Activated CD8-positive, alpha-beta T cell treated with anti-CD3 and anti-CD28 coated beads, Interleukin-2, amount 10 ng/mL, durations not matched to agents 7 days and 5 days (primary cell): ENCODE measurements at regions not wholly inside any gene's neighbourhood (a gene's known extent, or its start where the extent isn't known, plus 50 kb on each side); places are given as distances from the start of the nearest gene placed in this dataset.

Source experiments
- ATAC-seq: fragments of 150-1000 bp; cut with Tn5 transposase; one replicate; pipeline ENCODE4 v1.10.0; 2021; ENCODE audit warnings: moderate library complexity
- CTCF ChIA-PET: fragments of 350-600 bp; sonication (Branson Sonifier 250); formaldehyde crosslinking; loops from one replicate; lab custom pipeline; 2021; ENCODE audit warnings: antibody characterized with exemption; lab: Charles Lee
- POLR2A ChIA-PET: fragments of 350-600 bp; sonication (Branson Sonifier 250); formaldehyde crosslinking; loops from one replicate; lab custom pipeline; 2021; ENCODE audit warnings: antibody characterized with exemption; lab: Charles Lee
- DNase-seq: peaks from one replicate; pipeline ENCODE4 v3.0.0-alpha.2; 2020
- H3K27ac Mint-ChIP-seq: one replicate; pipeline ENCODE4 v1.8.0; 2021; ENCODE audit warnings: mild to moderate bottlenecking, mixed read lengths
- H3K27me3 Mint-ChIP-seq: one replicate; pipeline ENCODE4 v1.8.0; 2021; ENCODE audit warnings: low read depth, mixed read lengths
- H3K36me3 Mint-ChIP-seq: one replicate; pipeline ENCODE4 v1.8.0; 2021; ENCODE audit warnings: low read depth, mixed read lengths
- H3K4me1 Mint-ChIP-seq: one replicate; pipeline ENCODE4 v1.8.0; 2021; ENCODE audit warnings: low read depth, mixed read lengths
- H3K4me3 Mint-ChIP-seq: one replicate; pipeline ENCODE4 v1.8.0; 2021; ENCODE audit warnings: mild to moderate bottlenecking, mixed read lengths
- H3K9me3 Mint-ChIP-seq: one replicate; pipeline ENCODE4 v1.8.0; 2022; ENCODE audit warnings: mixed read lengths; ENCODE audit not compliant: insufficient read depth

- Mint-ChIP-seq H3K27me3 (no peaks in the 10 kb centered on the region), H3K4me1 (no peaks in the 10 kb centered on the region), H3K4me3 (no peak overlapping the region), H3K27ac (no peak overlapping the region), H3K9me3 (peaks cover 22% of the 10 kb centered on the region), H3K36me3 (no peaks in the 10 kb centered on the region)
- DNase-seq (no peak), ATAC-seq (no peak)
- ChIA-PET POLR2A (no interaction called here), CTCF (no interaction called here)
Measured at GRCh38 chr16:63629272-63629671, 1492.6 kb downstream of the CDH11 start.

- no peaks in the 10 kb centered on the region for H3K27me3 Mint-ChIP-seq
- no peak for ATAC-seq
- H3K9me3 Mint-ChIP-seq: peaks cover 22% of the 10 kb centered on the region
- H3K4me3 Mint-ChIP-seq: no peak overlapping the region
- ChIA-PET CTCF (no interaction called here), POLR2A (no interaction called here)
- no peak overlapping the region for H3K27ac Mint-ChIP-seq
- DNase-seq: no peak
- no peaks in the 10 kb centered on the region for H3K36me3 Mint-ChIP-seq
- no peaks in the 10 kb centered on the region for H3K4me1 Mint-ChIP-seq
Measured at GRCh38 chr16:63628812-63629211, 1493.1 kb downstream of the CDH11 start.

- ChIA-PET POLR2A (no interaction called here), CTCF (no interaction called here)
- Mint-ChIP-seq H3K36me3 (no peaks in the 10 kb centered on the region), H3K27me3 (no peaks in the 10 kb centered on the region), H3K4me1 (no peaks in the 10 kb centered on the region), H3K9me3 (peaks cover 14% of the 10 kb centered on the region), H3K27ac (no peak overlapping the region), H3K4me3 (no peak overlapping the region)
- ATAC-seq (no peak), DNase-seq (no peak)
Measured at GRCh38 chr16:63625126-63625525, 1496.7 kb downstream of the CDH11 start.

GRCh38 chr16:63623551-63624039 lies 1498.3 kb downstream of the CDH11 start:
- Mint-ChIP-seq H3K27me3 (no peaks in the 10 kb centered on the region), H3K4me3 (no peak overlapping the region), H3K4me1 (no peaks in the 10 kb centered on the region), H3K36me3 (no peaks in the 10 kb centered on the region), H3K9me3 (peaks cover 17% of the 10 kb centered on the region), H3K27ac (no peak overlapping the region)
- CTCF ChIA-PET: no interaction called here
- ATAC-seq: no peak
- POLR2A ChIA-PET: no interaction called here
- no peak for DNase-seq

GRCh38 chr16:63618896-63619485 lies 1502.9 kb downstream of the CDH11 start:
- DNase-seq: no peak
- no peak overlapping the region for H3K27ac Mint-ChIP-seq
- ChIA-PET POLR2A (no interaction called here), CTCF (no interaction called here)
- no peak overlapping the region for H3K4me3 Mint-ChIP-seq
- no peak for ATAC-seq
- H3K9me3 Mint-ChIP-seq: peaks cover 17% of the 10 kb centered on the region
- no peaks in the 10 kb centered on the region for H3K36me3 Mint-ChIP-seq
- no peaks in the 10 kb centered on the region for H3K4me1 Mint-ChIP-seq
- H3K27me3 Mint-ChIP-seq: no peaks in the 10 kb centered on the region

GRCh38 chr16:63617990-63618763 lies 1503.7 kb downstream of the CDH11 start:
- Mint-ChIP-seq H3K27ac (no peak overlapping the region), H3K27me3 (no peaks in the 10 kb centered on the region), H3K9me3 (peaks cover 25% of the 10 kb centered on the region), H3K4me1 (no peaks in the 10 kb centered on the region), H3K36me3 (no peaks in the 10 kb centered on the region), H3K4me3 (no peak overlapping the region)
- ATAC-seq: no peak
- DNase-seq: no peak
- ChIA-PET CTCF (no interaction called here), POLR2A (no interaction called here)

- ChIA-PET CTCF (no interaction called here), POLR2A (no interaction called here)
- Mint-ChIP-seq H3K4me1 (no peaks in the 10 kb centered on the region), H3K4me3 (no peak overlapping the region), H3K27me3 (no peaks in the 10 kb centered on the region), H3K9me3 (peaks cover 29% of the 10 kb centered on the region), H3K36me3 (no peaks in the 10 kb centered on the region), H3K27ac (no peak overlapping the region)
- DNase-seq (no peak), ATAC-seq (no peak)
Measured at GRCh38 chr16:63617047-63617989, 1504.5 kb downstream of the CDH11 start.

GRCh38 chr16:63614429-63614828 lies 1507.4 kb downstream of the CDH11 start:
- CTCF ChIA-PET: no interaction called here
- H3K9me3 Mint-ChIP-seq: peaks cover 30% of the 10 kb centered on the region

GRCh38 chr16:63613701-63614100 lies 1508.2 kb downstream of the CDH11 start:
- CTCF ChIA-PET: no interaction called here
- Mint-ChIP-seq H3K9me3 (peaks cover 27% of the 10 kb centered on the region), H3K27ac (no peak overlapping the region), H3K4me1 (no peaks in the 10 kb centered on the region), H3K36me3 (no peaks in the 10 kb centered on the region), H3K4me3 (no peak overlapping the region), H3K27me3 (no peaks in the 10 kb centered on the region)
- ATAC-seq: no peak
- POLR2A ChIA-PET: no interaction called here
- DNase-seq: no peak

More at GRCh38 chr16:63614429-63614828, 1507.4 kb downstream of the CDH11 start:
- no peaks in the 10 kb centered on the region for H3K4me1 Mint-ChIP-seq
- DNase-seq (no peak), ATAC-seq (no peak)
- POLR2A ChIA-PET: no interaction called here
- no peaks in the 10 kb centered on the region for H3K27me3 Mint-ChIP-seq
- H3K27ac Mint-ChIP-seq: no peak overlapping the region
- no peak overlapping the region for H3K4me3 Mint-ChIP-seq
- H3K36me3 Mint-ChIP-seq: no peaks in the 10 kb centered on the region

- no peak for DNase-seq
- H3K27me3 Mint-ChIP-seq: no peaks in the 10 kb centered on the region
- H3K9me3 Mint-ChIP-seq: peaks cover 27% of the 10 kb centered on the region
- CTCF ChIA-PET: no interaction called here
- no peaks in the 10 kb centered on the region for H3K4me1 Mint-ChIP-seq
- POLR2A ChIA-PET: no interaction called here
- H3K27ac Mint-ChIP-seq: no peak overlapping the region
- ATAC-seq: no peak
- H3K4me3 Mint-ChIP-seq: no peak overlapping the region
- no peaks in the 10 kb centered on the region for H3K36me3 Mint-ChIP-seq
Measured at GRCh38 chr16:63612462-63613227, 1509.2 kb downstream of the CDH11 start.

GRCh38 chr16:63606778-63607177 lies 1515.1 kb downstream of the CDH11 start:
- ATAC-seq (no peak), DNase-seq (no peak)
- POLR2A ChIA-PET: no interaction called here
- CTCF ChIA-PET: no interaction called here
- H3K27ac Mint-ChIP-seq: no peak overlapping the region
- peaks cover 19% of the 10 kb centered on the region for H3K9me3 Mint-ChIP-seq
- H3K36me3 Mint-ChIP-seq: no peaks in the 10 kb centered on the region
- H3K4me3 Mint-ChIP-seq: no peak overlapping the region
- H3K4me1 Mint-ChIP-seq: no peaks in the 10 kb centered on the region
- no peaks in the 10 kb centered on the region for H3K27me3 Mint-ChIP-seq
